Kidney glomerular epithelial cell (primary cell): ENCODE measurements at regions not wholly inside any gene's neighbourhood (a gene's known extent, or its start where the extent isn't known, plus 50 kb on each side); places are given as distances from the start of the nearest gene placed in this dataset.

Experiments used
- DNase-seq: peaks from one replicate; lab custom pipeline; 2025; lab: John Stamatoyannopoulos, UW

DNA sequence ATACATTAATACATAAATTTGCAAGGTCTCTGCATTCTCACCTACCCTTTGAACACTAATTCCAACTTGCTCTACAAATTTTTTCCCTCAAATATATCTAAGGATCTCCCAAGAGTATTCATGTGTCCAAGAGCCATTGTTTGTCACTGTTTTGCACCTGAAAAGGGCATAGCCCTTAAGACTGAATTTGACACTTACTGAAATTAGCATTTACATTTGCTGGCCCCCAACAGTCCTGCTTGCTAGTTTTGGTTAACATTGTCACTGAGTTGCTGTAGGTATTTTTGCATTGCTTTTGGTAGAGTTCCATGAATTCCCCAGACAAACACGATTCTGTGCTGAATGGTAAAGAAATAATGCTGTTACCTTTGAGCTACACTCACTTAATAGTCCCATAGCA, 57.3 kb downstream of the KCNA4 start:
- DNase-seq, result no peak

GRCh38 chr11:29957431-29957830, 59.4 kb downstream of the KCNA4 start:
- no peak for DNase-seq

GRCh38 chr11:29956076-29956556, 60.7 kb downstream of the KCNA4 start:
- DNase-seq, result no peak

DNA sequence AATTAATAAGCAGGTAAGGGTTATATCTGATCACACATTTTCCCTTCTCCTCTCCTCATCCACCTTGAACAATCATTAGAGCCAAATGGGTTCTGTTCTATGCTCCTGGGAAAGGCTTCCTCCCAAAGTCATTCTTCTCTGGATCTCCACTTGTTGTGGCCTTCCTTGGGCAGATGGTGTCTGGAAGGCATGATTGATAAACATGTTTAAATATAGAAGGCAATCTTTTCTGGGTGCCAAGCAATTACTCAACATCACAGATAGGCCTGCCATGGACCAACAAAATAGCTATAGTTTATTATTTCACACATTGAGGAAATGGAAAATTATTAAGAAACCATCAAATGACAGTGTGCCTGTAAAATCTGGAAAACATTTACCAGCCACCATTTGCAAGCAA, 73.5 kb downstream of the KCNA4 start:
- no peak for DNase-seq

DNA sequence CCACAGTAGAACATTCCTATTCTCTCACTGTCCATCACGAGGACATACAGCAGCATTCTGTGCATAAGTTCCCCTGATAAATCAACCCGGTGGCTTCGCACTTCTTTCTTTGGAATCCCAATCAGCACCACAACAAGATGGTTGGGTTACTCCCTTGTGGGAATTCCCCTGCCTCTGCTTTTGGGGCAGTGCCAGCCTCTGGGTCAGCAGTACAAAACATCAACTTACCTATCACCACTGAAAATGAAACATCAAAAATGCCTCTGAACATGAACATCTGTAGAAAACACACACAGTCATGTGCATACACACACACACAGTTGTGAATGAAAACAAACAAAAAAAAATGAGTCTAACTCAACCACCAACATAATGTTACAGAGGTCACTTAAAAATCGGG, 79.3 kb downstream of the KCNA4 start:
- peak; percentile 56 for DNase-seq

DNA sequence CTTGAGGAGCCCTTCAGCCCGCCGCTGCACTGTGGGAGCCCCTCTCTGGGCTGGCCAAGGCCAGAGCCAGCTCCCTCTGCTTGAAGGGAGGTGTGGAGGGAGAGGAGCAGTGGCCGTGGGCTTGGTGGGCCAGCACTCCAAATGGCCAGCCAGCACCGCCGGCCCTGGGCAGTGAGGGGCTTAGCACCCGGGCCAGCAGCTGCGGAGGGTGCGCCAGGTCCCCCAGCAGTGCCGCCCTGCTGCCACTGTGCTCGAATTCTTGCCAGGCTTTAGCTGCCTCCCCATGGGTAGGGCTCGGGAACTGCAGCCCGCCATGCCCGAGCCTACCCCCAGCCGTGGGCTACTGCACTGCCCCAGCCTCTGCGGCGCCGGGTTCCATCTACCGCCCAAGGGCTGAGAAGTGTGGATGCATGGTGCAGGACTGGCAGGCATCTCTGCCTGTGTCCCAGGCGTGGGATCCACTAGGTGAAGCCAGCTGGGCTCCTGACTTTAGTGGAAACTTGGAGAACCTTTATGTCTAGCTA, 82.7 kb downstream of the KCNA4 start:
- no peak for DNase-seq

DNA sequence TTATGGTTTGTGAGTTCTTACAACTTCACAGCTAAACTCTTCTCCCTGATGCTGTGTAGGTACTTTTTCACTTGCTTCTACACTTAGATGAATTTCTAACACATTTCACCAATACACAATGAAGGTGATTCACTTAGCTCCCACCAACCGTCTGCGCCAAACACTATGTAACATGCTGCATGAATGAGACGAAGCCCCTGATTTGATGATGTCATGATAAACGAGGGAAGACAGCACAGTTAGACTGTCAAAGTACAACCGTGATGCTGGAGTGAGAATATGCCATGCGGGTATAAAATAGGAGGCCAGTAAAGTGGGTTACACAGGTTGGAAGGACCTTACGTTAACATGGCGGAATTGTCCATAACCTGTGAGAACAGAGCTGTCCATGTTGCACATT, 100.8 kb downstream of the KCNA4 start:
- DNase-seq, result no peak

- peak; percentile 7 for DNase-seq
These were observed 102.5 kb downstream of the KCNA4 start for GRCh38 chr11:29914203-29914930.

DNA sequence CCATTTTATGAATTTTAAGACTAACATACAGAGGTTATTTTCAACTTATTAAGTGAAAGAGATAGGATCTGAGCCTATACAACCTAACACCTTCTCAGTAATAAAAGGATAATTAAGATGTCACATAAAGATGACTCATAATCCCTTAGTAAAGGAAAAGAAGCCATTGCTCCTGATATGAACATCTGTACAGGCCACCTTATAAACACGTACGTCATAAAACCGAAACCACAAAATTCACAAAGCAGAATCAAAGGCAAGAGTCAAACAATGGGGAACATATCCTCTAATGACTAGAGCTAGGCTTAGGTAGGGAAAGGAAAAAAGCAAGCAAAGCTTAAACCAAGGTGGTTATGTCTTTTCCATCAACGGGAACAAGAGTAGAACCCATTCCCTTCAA, 103.5 kb downstream of the KCNA4 start:
- no peak for DNase-seq

DNA sequence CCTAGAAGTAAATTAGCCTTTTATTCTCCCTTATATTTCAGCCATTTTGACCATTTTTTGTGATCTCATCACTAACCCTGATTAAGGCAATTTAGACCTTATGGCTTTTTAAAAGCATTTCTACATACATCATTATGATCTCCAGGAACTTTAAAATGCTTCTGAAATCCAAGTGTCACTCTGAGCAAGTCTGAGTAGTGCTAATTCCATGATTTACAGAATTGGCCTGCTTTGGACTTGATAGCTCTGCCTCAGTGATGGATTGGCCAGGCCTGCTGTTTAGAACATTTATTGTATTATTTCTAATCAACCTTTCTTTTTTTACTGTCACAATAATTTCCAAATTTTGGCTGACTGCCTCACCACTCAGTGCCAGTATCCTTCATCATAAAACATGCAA, 116.4 kb downstream of the KCNA4 start:
- no peak for DNase-seq

GRCh38 chr11:29879560-29879959, 137.3 kb downstream of the KCNA4 start:
- no peak for DNase-seq

DNA sequence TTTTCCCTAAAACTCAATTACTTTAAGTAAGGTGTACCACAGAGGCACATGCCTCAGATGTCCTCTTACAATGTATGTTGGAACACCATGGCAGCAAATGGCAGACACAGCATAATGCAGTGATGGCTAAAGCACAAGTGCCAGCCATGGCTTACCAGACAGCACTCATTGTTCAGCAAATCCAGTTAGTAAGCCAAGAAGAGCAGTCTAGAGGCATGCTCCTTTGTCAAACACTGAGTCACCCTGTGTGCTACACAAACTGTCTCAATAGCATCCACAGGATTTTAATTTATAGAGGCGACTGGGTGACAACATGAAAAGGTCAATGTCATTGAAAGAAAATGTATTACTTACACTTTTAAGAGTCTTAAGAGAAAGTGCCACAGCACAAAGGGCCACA, 140.6 kb downstream of the KCNA4 start:
- DNase-seq, result no peak

GRCh38 chr11:29847219-29847618, 169.6 kb downstream of the KCNA4 start:
- no peak for DNase-seq

DNA sequence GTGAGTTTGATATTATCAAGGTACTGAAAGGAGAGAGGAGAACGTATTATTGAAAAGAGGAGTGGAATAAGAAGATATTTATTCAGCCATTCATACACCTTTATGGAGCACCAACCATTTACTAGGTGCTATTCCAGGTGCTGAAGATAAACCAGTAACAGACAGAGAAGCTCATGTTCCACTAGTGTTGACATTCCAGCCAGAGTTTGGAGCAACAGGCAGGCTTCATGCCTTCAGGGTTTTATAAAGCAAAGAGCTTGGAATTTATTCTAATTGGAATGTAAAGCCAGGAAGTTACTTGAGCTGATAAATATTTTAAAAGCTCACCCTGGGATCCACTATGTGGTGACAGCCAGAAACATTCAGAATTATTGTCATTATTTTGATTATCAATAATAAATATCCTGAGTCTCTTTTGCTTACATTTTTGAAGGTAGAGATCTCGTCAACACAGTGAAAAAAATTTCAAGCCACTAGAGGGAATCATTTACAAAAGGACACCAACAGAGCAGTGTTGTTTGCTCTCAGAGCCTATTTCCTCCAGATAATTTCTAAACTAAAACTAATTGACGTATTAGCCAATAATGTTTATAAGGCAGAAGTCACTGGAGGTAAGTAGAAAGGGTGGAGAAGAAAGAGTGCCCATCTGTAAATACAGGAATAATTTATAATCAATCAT, 172.0 kb downstream of the KCNA4 start:
- DNase-seq, result no peak

DNA sequence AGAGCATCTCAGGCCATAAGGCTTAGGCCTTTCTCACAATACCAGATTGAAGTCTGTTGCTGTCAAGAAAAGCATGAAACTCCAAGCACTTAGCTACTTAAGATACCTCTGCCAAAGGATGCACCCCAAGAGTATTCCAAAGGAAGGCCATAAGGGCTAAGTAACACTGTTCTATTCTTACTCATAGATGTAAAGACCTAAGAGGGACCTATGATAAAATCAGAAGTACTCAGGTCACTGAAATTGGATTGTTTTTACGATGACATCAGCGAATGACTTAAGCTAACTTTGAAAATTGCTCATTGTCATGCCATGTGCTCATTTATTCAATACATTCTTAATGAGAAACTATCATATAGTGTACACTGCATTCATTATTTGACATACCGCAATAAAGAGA, 172.8 kb downstream of the KCNA4 start:
- DNase-seq, result no peak

DNA sequence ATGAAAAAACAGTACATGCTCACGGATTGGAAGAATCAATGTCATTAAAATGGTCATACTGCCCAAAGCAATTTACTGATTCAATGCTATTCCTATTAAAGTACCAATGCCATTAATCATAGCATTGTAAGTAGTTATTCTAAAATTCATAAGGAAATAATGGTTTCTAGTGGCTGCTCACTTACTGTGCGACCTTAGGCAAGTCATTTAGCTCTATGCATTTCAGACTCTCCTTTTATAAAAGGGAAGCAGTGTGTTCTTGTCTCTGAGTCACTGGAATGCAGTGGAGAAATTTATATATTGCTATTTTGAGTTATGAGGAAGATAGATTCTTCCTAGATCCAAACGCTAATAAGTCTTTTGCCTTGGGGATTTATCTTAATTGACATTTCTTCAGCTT, 174.8 kb downstream of the KCNA4 start:
- no peak for DNase-seq

DNA sequence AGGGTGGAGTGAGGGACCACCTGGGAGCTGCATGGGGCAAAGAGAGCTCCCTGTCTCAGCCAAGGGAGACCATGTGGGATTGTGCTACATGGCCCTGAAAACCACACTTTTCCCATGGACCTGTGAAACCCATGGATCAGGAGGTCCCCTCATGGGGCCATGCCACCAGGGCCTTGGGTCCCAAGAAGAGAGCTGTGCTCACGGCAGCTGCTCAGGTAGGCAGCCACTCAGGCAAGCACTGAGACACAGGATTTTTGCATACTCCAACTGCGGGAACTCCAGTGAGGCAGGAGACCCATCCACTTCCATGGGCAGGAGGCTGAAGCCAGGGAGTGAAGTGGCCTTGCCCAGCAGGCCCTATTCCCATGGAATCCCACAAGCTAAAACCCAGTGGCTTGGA, 190.0 kb downstream of the KCNA4 start:
- DNase-seq, result no peak

DNA sequence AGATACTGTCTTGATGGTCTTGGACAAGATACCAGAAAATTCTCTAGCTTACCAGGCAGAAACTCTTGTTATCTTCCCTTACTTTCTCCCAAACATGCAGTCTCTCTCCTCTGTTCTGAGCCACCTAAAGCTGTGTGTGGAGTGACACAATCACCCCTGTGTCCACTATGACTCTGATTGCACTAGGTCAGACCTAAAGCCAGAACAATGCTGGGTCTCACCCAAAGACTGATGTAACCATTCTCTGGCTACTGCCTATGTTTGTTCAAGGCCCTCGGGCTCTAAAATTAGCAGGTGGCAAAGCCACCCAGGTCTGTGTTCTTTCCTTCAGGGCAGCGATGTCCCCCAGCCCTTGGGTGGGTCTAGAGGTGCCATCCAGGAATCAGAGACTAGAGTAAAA, 200.5 kb downstream of the KCNA4 start:
- no peak for DNase-seq

DNA sequence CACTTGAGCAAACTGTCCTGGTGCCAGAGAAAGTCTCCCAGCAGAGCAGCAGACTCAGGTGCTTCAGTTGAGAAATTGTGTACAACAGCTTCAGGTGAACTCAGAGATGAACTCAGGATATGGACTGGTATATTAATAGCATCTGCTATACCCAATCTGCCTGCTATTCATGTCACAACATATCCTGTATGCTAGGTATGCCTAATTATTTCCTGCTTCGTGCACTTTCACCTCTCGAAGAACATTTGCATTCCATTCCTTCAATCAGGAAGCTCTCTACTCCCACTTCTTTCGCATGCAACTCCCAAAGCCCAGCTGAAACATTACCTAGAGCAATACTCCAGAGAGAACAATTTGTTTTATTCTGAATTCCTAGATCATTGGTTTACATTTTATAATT, 207.7 kb downstream of the KCNA4 start:
- peak; percentile 55 for DNase-seq

DNA sequence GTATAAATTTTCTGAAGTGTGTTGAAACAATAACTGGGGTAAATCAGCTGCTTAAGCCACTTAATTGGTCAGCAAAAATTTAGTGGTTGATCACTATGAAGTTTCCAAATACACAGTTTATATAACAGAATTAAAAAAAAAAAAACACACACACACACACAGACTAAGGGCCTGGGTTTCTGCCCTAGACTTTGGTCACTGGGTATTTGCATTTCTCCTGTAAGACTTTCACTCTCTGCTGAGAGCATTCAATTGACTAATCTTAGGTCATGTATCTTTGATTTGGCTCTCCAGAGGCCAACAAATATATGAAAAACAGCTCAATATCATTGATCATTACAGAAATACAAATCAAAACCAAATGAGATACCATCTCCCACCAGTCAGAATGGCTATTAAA, 214.3 kb downstream of the KCNA4 start:
- DNase-seq, result no peak

GRCh38 chr11:29801561-29801960, 215.3 kb downstream of the KCNA4 start:
- no peak for DNase-seq

GRCh38 chr11:29786092-29786491, 230.7 kb downstream of the KCNA4 start:
- DNase-seq, result no peak

DNA sequence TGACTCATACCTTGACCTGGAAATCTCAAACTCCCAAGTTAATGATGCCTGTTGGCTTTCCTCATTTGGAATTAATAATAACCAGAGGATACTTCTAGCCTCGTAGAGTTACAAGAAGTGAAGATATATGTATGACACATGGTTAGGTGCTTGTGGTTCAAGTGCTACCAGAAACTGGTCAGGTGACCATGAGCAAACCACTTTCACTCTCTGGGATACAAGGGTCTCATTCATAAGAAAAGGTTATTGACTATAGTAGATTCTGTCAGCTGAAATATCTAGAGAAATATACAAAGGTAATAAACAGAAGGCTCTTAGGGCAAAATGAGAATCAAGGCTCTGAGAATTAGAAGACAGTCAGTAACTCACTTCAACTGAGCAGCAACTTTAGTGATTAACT, 233.3 kb downstream of the KCNA4 start:
- no peak for DNase-seq

- no peak for DNase-seq
These were observed 234.4 kb downstream of the KCNA4 start for GRCh38 chr11:29782447-29782846.
